Stimulated activated naive CD8-positive, alpha-beta T cell treated with anti-CD3 and anti-CD28 coated beads, Interleukin-15, Interleukin-2, amounts not matched to agents 100 ng/mL and 50 ng/mL, for 24 hours (primary cell): ENCODE measurements at regions not wholly inside any gene's neighbourhood (a gene's known extent, or its start where the extent isn't known, plus 50 kb on each side); places are given as distances from the start of the nearest gene placed in this dataset.

Experiments used
- H3K27ac Mint-ChIP-seq: one replicate; pipeline ENCODE4 v1.8.0; 2021; ENCODE audit warnings: mild to moderate bottlenecking, mixed read lengths
- H3K27me3 Mint-ChIP-seq: one replicate; pipeline ENCODE4 v1.8.0; 2021; ENCODE audit warnings: mixed read lengths
- H3K36me3 Mint-ChIP-seq: one replicate; pipeline ENCODE4 v1.8.0; 2021; ENCODE audit warnings: low read depth, mixed read lengths
- H3K4me1 Mint-ChIP-seq: one replicate; pipeline ENCODE4 v1.8.0; 2021; ENCODE audit warnings: low read depth, mixed read lengths
- H3K4me3 Mint-ChIP-seq: one replicate; pipeline ENCODE4 v1.8.0; 2021; ENCODE audit warnings: mild to moderate bottlenecking, mixed read lengths
- H3K9me3 Mint-ChIP-seq: one replicate; pipeline ENCODE4 v1.8.0; 2021; ENCODE audit warnings: mixed read lengths

- no peak overlapping the region for H3K27ac Mint-ChIP-seq
- no peak overlapping the region for H3K4me3 Mint-ChIP-seq
- H3K9me3 Mint-ChIP-seq = no peaks in the 10 kb centered on the region
- H3K27me3 Mint-ChIP-seq = peaks cover 10% of the 10 kb centered on the region
- H3K36me3 Mint-ChIP-seq = no peaks in the 10 kb centered on the region
- no peaks in the 10 kb centered on the region for H3K4me1 Mint-ChIP-seq
Measured at GRCh38 chr20:60509407-60509806, 551.2 kb downstream of the CDH26 start.

GRCh38 chr20:60510356-60510755 is 552.1 kb downstream of the CDH26 start:
- Mint-ChIP-seq H3K9me3 (no peaks in the 10 kb centered on the region), H3K27ac (no peak overlapping the region), H3K4me1 (no peaks in the 10 kb centered on the region), H3K27me3 (peaks cover 6% of the 10 kb centered on the region), H3K4me3 (no peak overlapping the region), H3K36me3 (no peaks in the 10 kb centered on the region)

DNA sequence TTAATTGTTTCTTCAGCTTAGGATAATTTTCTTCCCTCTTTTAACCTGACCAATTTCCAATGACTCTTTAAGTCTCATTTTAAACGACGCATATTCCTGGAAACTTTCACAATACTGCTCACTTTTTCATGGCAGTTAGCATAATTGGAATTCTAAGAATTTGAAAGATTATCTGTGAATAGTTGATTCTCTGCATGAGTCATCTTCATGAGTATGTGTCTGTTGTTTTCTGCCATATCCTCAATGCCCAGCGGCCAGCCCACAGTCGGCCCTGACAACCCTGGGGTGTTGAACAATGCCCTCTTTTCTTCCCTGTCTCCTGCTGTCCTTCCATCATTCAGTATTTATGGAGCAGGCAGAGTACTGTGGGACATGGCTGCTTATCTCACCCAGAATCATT is 554.2 kb downstream of the CDH26 start:
- H3K27me3 Mint-ChIP-seq = peaks cover 5% of the 10 kb centered on the region
- no peak overlapping the region for H3K4me3 Mint-ChIP-seq
- no peaks in the 10 kb centered on the region for H3K4me1 Mint-ChIP-seq
- no peaks in the 10 kb centered on the region for H3K36me3 Mint-ChIP-seq
- H3K9me3 Mint-ChIP-seq = no peaks in the 10 kb centered on the region
- no peak overlapping the region for H3K27ac Mint-ChIP-seq

GRCh38 chr20:60513141-60513540 is 554.9 kb downstream of the CDH26 start:
- Mint-ChIP-seq H3K27ac (no peak overlapping the region), H3K4me3 (no peak overlapping the region), H3K27me3 (peaks cover 5% of the 10 kb centered on the region), H3K9me3 (no peaks in the 10 kb centered on the region), H3K4me1 (no peaks in the 10 kb centered on the region), H3K36me3 (no peaks in the 10 kb centered on the region)

DNA sequence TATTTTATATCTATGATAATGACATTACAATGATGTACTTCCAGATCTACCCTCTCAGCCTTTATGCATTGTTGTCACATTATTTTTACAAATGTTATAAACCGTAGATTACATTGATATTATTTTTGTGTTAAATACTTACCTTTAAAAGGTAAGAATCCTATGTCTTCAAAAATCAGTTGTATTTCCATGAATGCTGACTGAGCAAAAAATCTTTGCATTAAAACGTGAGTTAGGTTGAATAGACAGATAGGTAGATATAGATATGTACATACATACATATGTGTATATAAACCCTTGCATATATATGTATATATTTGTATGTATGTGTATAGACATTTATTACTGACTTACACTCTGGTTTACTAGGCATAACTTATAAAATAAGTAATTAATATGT is 558.2 kb downstream of the CDH26 start:
- Mint-ChIP-seq H3K36me3 (no peaks in the 10 kb centered on the region), H3K27ac (no peak overlapping the region), H3K9me3 (peaks cover 6% of the 10 kb centered on the region), H3K27me3 (peaks cover 16% of the 10 kb centered on the region), H3K4me3 (no peak overlapping the region), H3K4me1 (no peaks in the 10 kb centered on the region)

DNA sequence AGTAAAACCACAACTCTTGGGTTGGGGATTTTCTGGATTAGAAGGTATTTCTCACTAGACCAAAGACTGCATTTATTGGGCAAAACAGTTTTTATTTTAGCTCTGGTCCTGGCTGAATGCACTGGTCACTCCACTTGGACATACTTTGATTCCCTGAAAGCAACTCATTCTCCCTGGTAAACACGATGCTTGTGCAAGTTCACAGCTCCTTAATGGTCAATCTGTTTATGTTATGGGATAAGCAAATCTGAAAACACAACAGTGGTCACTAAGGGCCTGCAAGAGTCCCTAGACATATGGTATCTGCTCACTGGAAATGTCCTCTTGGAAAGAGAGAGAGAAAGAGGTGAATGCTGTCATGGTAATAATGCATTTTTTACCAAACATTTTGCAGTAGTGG is 559.8 kb downstream of the CDH26 start:
- H3K9me3 Mint-ChIP-seq = peaks cover 10% of the 10 kb centered on the region
- H3K36me3 Mint-ChIP-seq = no peaks in the 10 kb centered on the region
- H3K4me3 Mint-ChIP-seq = no peak overlapping the region

GRCh38 chr20:60525397-60525796 is 567.2 kb downstream of the CDH26 start:
- no peak overlapping the region for H3K4me3 Mint-ChIP-seq
- H3K27ac Mint-ChIP-seq = no peak overlapping the region
- no peaks in the 10 kb centered on the region for H3K36me3 Mint-ChIP-seq
- no peaks in the 10 kb centered on the region for H3K27me3 Mint-ChIP-seq
- no peaks in the 10 kb centered on the region for H3K4me1 Mint-ChIP-seq
- peaks cover 11% of the 10 kb centered on the region for H3K9me3 Mint-ChIP-seq

More for the DNA sequence above, 559.8 kb downstream of the CDH26 start:
- Mint-ChIP-seq H3K4me1 (no peaks in the 10 kb centered on the region), H3K27me3 (peaks cover 15% of the 10 kb centered on the region), H3K27ac (no peak overlapping the region)

DNA sequence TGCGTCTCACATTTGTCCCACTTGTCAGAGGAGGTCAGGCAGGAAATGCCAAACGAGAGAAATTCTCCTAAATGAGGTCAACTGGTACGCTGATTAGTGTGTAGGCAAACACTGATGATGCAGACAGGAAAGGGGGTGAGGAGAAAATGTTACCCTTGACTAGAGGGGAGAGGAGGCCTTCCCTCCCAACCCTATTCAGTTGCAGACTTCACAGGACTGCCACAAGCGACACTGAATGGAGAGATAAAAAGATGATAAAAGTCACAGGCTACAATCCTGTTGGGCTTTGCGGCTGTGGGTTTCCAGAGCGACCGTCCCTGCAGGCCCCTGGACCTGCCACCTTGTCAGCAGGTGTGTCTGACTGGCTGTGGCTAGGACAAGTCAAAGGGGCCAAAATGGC is 569.4 kb downstream of the CDH26 start:
- Mint-ChIP-seq H3K4me1 (no peaks in the 10 kb centered on the region), H3K27ac (no peak overlapping the region), H3K4me3 (no peak overlapping the region), H3K36me3 (no peaks in the 10 kb centered on the region), H3K27me3 (peaks cover under 1% of the 10 kb centered on the region), H3K9me3 (peaks cover 7% of the 10 kb centered on the region)

- H3K9me3 Mint-ChIP-seq = peaks cover 7% of the 10 kb centered on the region
- peaks cover 5% of the 10 kb centered on the region for H3K27me3 Mint-ChIP-seq
- H3K4me1 Mint-ChIP-seq = no peaks in the 10 kb centered on the region
- H3K36me3 Mint-ChIP-seq = no peaks in the 10 kb centered on the region
- H3K4me3 Mint-ChIP-seq = no peak overlapping the region
- no peak overlapping the region for H3K27ac Mint-ChIP-seq
Measured at GRCh38 chr20:60528141-60528540, 569.9 kb downstream of the CDH26 start.

- Mint-ChIP-seq H3K27ac (no peak overlapping the region), H3K9me3 (peaks cover 4% of the 10 kb centered on the region), H3K36me3 (no peaks in the 10 kb centered on the region), H3K4me3 (no peak overlapping the region), H3K27me3 (peaks cover 8% of the 10 kb centered on the region), H3K4me1 (no peaks in the 10 kb centered on the region)
Measured at GRCh38 chr20:60529149-60529548, 570.9 kb downstream of the CDH26 start.

DNA sequence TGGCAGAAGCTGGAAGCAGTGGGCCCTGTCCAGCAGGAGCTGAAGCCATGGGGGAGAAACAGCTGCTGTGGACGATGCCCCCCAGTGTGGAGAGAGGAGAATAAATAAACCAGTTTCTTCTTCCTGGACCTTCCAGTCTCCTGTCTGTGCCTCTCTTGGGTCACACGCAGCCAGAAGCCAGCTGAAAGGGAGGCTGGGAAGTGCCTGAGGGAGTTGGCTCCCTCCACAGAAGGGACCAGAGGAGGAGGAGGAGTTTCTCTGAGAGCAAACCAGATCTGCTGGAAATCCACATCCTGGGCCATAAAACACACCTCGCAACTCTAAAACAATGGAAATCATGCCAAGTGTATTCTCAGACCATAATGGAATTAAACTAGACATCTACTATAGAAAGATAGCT is 577.0 kb downstream of the CDH26 start:
- Mint-ChIP-seq H3K4me1 (no peaks in the 10 kb centered on the region), H3K27me3 (peaks cover 12% of the 10 kb centered on the region), H3K36me3 (no peaks in the 10 kb centered on the region), H3K9me3 (no peaks in the 10 kb centered on the region), H3K4me3 (no peak overlapping the region), H3K27ac (no peak overlapping the region)

DNA sequence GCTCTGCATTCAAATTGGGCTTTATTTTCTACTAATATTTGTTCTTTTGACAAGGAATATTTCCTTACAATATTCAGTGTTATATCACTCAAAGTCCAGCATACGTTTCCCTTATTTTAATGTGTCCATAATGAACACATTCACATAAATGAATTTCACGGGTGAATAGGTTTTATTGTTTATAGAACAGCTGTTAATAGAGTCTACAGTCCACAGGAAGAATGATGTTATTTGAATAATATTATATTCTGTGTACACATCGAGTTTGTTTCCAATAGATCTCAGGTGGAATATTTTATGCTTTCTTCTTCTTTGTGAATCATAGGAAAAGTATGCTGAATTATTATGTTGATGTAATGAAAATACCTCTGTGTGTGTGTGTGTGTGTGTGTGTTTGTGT is 582.4 kb downstream of the CDH26 start:
- Mint-ChIP-seq H3K27ac (no peak overlapping the region), H3K9me3 (peaks cover 3% of the 10 kb centered on the region), H3K36me3 (no peaks in the 10 kb centered on the region), H3K4me3 (no peak overlapping the region), H3K27me3 (peaks cover 3% of the 10 kb centered on the region), H3K4me1 (no peaks in the 10 kb centered on the region)

DNA sequence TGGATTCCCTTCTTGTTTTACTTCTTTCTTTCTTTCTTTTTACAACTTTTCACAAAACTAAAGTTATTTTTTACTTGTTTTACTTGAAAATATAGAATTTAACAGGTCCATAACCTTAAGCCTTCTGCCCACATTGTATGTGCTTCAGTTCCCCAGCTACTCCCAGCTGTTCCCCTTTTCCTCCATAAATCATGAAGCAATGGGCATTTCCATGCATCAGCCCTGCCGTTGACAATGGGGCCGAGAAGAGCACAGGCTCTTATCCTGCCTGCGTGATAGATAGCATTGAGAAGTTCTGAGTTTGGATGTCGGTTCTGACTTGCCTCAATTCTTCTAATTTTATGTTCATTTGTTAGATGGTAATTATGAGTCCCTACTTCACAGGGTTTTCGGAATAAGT is 583.8 kb downstream of the CDH26 start:
- Mint-ChIP-seq H3K9me3 (peaks cover 13% of the 10 kb centered on the region), H3K4me1 (no peaks in the 10 kb centered on the region), H3K4me3 (no peak overlapping the region), H3K27me3 (peaks cover 6% of the 10 kb centered on the region), H3K27ac (no peak overlapping the region), H3K36me3 (no peaks in the 10 kb centered on the region)

DNA sequence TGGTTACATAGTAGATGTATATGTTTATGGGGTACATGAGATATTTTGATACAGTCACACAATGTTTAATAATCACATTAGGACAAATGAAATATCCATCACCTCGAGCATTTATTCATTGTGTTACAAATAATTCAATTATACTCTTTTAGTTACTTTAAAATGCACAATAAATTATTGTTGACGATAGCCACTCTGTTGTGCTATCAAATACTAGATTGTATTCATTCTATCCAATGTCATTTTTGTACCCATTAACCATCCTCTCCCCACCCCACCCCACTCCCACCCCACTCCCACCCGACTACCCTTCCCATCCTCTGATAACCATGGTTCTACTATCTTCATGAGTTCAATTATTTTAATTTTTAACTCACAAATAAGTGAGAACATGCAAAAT is 585.4 kb downstream of the CDH26 start:
- Mint-ChIP-seq H3K27me3 (peaks cover 20% of the 10 kb centered on the region), H3K9me3 (peaks cover 17% of the 10 kb centered on the region), H3K4me3 (no peak overlapping the region), H3K4me1 (no peaks in the 10 kb centered on the region), H3K27ac (no peak overlapping the region), H3K36me3 (no peaks in the 10 kb centered on the region)

GRCh38 chr20:60553095-60553494 is 594.9 kb downstream of the CDH26 start:
- Mint-ChIP-seq H3K4me1 (no peaks in the 10 kb centered on the region), H3K27ac (no peak overlapping the region), H3K4me3 (no peak overlapping the region), H3K27me3 (peaks cover 7% of the 10 kb centered on the region), H3K9me3 (no peaks in the 10 kb centered on the region), H3K36me3 (no peaks in the 10 kb centered on the region)

GRCh38 chr20:60558486-60558885 is 600.3 kb downstream of the CDH26 start:
- H3K4me1 Mint-ChIP-seq = no peaks in the 10 kb centered on the region
- H3K27me3 Mint-ChIP-seq = peaks cover 3% of the 10 kb centered on the region

DNA sequence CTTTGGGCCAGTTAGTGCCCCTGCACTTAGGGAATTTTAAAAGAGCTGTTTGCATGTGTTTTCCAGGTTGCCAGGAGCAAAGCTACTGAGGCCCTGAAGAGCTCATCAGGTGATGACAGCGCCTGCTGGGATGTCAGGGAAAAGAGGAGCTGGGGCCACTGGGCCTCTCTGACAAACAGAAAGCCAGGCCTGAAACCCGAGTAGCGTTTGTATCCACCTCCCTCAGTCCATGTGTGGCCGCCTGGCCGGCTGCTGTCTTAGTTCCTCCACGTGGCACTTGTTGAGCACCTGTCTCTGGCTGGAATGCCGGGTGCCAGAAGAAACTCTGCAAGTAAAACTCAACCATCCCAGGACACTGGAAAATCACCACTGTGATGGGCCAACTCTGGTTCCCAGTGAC is 601.2 kb downstream of the CDH26 start:
- Mint-ChIP-seq H3K27me3 (no peaks in the 10 kb centered on the region), H3K27ac (no peak overlapping the region), H3K4me1 (no peaks in the 10 kb centered on the region), H3K36me3 (no peaks in the 10 kb centered on the region), H3K4me3 (no peak overlapping the region), H3K9me3 (no peaks in the 10 kb centered on the region)

More at GRCh38 chr20:60558486-60558885, 600.3 kb downstream of the CDH26 start:
- Mint-ChIP-seq H3K27ac (no peak overlapping the region), H3K4me3 (no peak overlapping the region), H3K36me3 (no peaks in the 10 kb centered on the region), H3K9me3 (no peaks in the 10 kb centered on the region)
